PC-3 (cell line): ENCODE measurements at regions not wholly inside any gene's neighbourhood (a gene's known extent, or its start where the extent isn't known, plus 50 kb on each side); places are given as distances from the start of the nearest gene placed in this dataset.

Source experiments
- CTCF ChIP-seq: fragments of 300-600 bp; sonication (generic); conservative IDR thresholded peaks from 2 replicates; pipeline ENCODE4 v1.5.1; 2017; ENCODE audit warnings: antibody characterized with exemption, low read depth, mild to moderate bottlenecking, low read length
- EZH2 ChIP-seq: fragments of 300-600 bp; sonication (generic); IDR thresholded peaks from one replicate; pipeline ENCODE4 v1.6.1; 2017; ENCODE audit warnings: antibody characterized with exemption, mild to moderate bottlenecking, low read length; ENCODE audit not compliant: unreplicated experiment

GRCh38 chr4:54543088-54543795 is 114.5 kb upstream of the KIT start:
- TF ChIP-seq CTCF (no peak), EZH2 (no peak)
